HCT116 (cell line): ENCODE measurements at regions not wholly inside any gene's neighbourhood (a gene's known extent, or its start where the extent isn't known, plus 50 kb on each side); places are given as distances from the start of the nearest gene placed in this dataset.

ENCODE experiments used
- ATAC-seq: fragments of 200-7000 bp; cut with Tn5 transposase; 2 replicates; pipeline ENCODE4 v1.9.1; 2020; ENCODE audit warnings: mild to moderate bottlenecking, moderate library complexity
- BruUV-seq: library from RNA; stranded (reverse); fragments of 400-500 nt; replicated peaks from 2 replicates; lab custom pipeline; 2021; lab: Mats Ljungman, UMichigan
- CTCF ChIA-PET: fragments of 300-600 bp; sonication (Branson Sonifier 250); formaldehyde crosslinking; loops from one replicate; lab custom pipeline; 2021; ENCODE audit warnings: antibody characterized with exemption; lab: Charles Lee
- POLR2A ChIA-PET: fragments of 300-600, 350-600 bp; sonication (Branson Sonifier 250); formaldehyde crosslinking; loops from one replicate; lab custom pipeline; 2021; ENCODE audit warnings: antibody characterized with exemption; lab: Charles Lee
- RAD21 ChIA-PET, 2 experiments: fragments of 300-600 bp; sonication (Branson Sonifier 250); formaldehyde crosslinking; loops; one replicate each; lab custom pipeline; 2023; ENCODE audit warnings: low total read pairs in 2 of 2; ENCODE audit not compliant: uncharacterized antibody in 2 of 2, unreplicated experiment in 2 of 2, low non-redundant PET in 1 of 2; lab: Charles Lee
- DNase-seq: peaks from one replicate; pipeline ENCODE4 v3.0.0-alpha.2; 2010; ENCODE audit warnings: low read depth, low spot score
- H2AFZ ChIP-seq: fragments of 200-600 bp; shearing (Covaris generic), sonication (generic); 2 replicates; pipeline ENCODE4 v1.6.1; 2017; ENCODE audit warnings: low read depth, mixed run types, mixed read lengths, antibody characterized with exemption, low read length; ENCODE audit not compliant: poor library complexity, severe bottlenecking
- H3K27ac ChIP-seq: 2 replicates; pipeline ENCODE4 v1.5.1; 2012; ENCODE audit warnings: low read depth, low read length
- H3K27me3 ChIP-seq: fragments of 200-600 bp; sonication (generic); 2 replicates; pipeline ENCODE4 v1.6.1; 2016; ENCODE audit warnings: mixed run types, low read length, mixed read lengths; ENCODE audit not compliant: insufficient read depth
- H3K36me3 ChIP-seq, 2 experiments: fragments of 200-500 bp in 1 of 2; fragments of 200-600 bp in 1 of 2; sonication (Bioruptor generic) in 1 of 2; sonication (generic) in 1 of 2; 2 replicates each; pipeline versions ENCODE4 v1.5.1 to v1.6.1; 2014 to 2016; ENCODE audit warnings: low read length in 2 of 2, inconsistent platforms in 1 of 2, mixed read lengths in 1 of 2, mixed run types in 1 of 2; ENCODE audit not compliant: insufficient read depth in 2 of 2, control insufficient read depth in 1 of 2
- H3K4me1 ChIP-seq, 2 experiments: fragments of 200-600 bp in 1 of 2; sonication (generic) in 1 of 2; 2 replicates each; pipeline versions ENCODE4 v1.5.1 to v1.6.1; 2012 to 2017; ENCODE audit warnings: low read length in 2 of 2, inconsistent platforms in 1 of 2, mild to moderate bottlenecking in 1 of 2, mixed read lengths in 1 of 2, mixed run types in 1 of 2, moderate library complexity in 1 of 2; ENCODE audit not compliant: insufficient read depth in 2 of 2, control insufficient read depth in 1 of 2
- H3K4me2 ChIP-seq: fragments of 200-600 bp; sonication (generic); 2 replicates; pipeline ENCODE4 v1.6.1; 2017; ENCODE audit warnings: mixed run types, low read length, mixed read lengths
- H3K4me3 ChIP-seq, 2 experiments: fragments of 200-600 bp in 1 of 2; sonication (generic) in 1 of 2; replicated peaks in 1 of 2; 2 replicates each; pipeline ENCODE4 v1.5.1; 2011 to 2016; ENCODE audit warnings: low read length in 2 of 2, control low read depth in 1 of 2, low read depth in 1 of 2, mild to moderate bottlenecking in 1 of 2, mixed read lengths in 1 of 2, mixed run types in 1 of 2
- H3K79me2 ChIP-seq: fragments of 200-600 bp; sonication (generic); 2 replicates; pipeline ENCODE4 v1.6.1; 2017; ENCODE audit warnings: mild to moderate bottlenecking, mixed run types, low read length, moderate library complexity, mixed read lengths; ENCODE audit not compliant: insufficient read depth
- H3K9ac ChIP-seq: fragments of 200-600 bp; sonication (generic); 2 replicates; pipeline ENCODE4 v1.6.1; 2016; ENCODE audit warnings: low read length, mixed read lengths
- H3K9me2 ChIP-seq: fragments of 200-600 bp; sonication (generic), shearing (Covaris generic); 2 replicates; pipeline ENCODE4 v1.6.1; 2017; ENCODE audit warnings: mixed run types, mild to moderate bottlenecking, moderate library complexity; ENCODE audit not compliant: insufficient read depth
- H3K9me3 ChIP-seq, 2 experiments: fragments of 200-500 bp in 1 of 2; fragments of 200-600 bp in 1 of 2; sonication (Bioruptor generic) in 1 of 2; sonication (generic) in 1 of 2; 2 replicates each; pipeline ENCODE4 v1.6.1; 2014 to 2017; ENCODE audit warnings: low read length in 2 of 2, mixed read lengths in 2 of 2, inconsistent platforms in 1 of 2, low read depth in 1 of 2, mild to moderate bottlenecking in 1 of 2, mixed run types in 1 of 2, moderate library complexity in 1 of 2; ENCODE audit not compliant: control insufficient read depth in 1 of 2, insufficient read depth in 1 of 2
- H4K20me1 ChIP-seq: fragments of 200-600 bp; sonication (generic), shearing (Covaris generic); 2 replicates; pipeline ENCODE4 v1.6.1; 2017; ENCODE audit warnings: mixed run types, mild to moderate bottlenecking, moderate library complexity; ENCODE audit not compliant: insufficient read depth
- ATF3 ChIP-seq: IDR thresholded peaks from 2 replicates; pipeline ENCODE4 v1.6.1; 2012
- CBX3 ChIP-seq: IDR thresholded peaks from 2 replicates; pipeline ENCODE4 v1.6.1; 2012; ENCODE audit warnings: low read depth
- CEBPB ChIP-seq: IDR thresholded peaks from 2 replicates; pipeline ENCODE4 v1.6.1; 2012; ENCODE audit warnings: low read depth
- CTCF ChIP-seq, 3 experiments: fragments of 200-600 bp in 1 of 3; sonication (generic) in 1 of 3; IDR thresholded peaks in 2 of 3; conservative IDR thresholded peaks in 1 of 3; 2 replicates each; pipeline ENCODE4 v1.5.1; 2012 to 2017; ENCODE audit warnings: low read depth in 2 of 3, low read length in 2 of 3, antibody characterized with exemption in 1 of 3, borderline replicate concordance in 1 of 3, control low read depth in 1 of 3, mild to moderate bottlenecking in 1 of 3, mixed read lengths in 1 of 3, mixed run types in 1 of 3, moderate library complexity in 1 of 3; ENCODE audit not compliant: insufficient read depth in 1 of 3
- EZH2 ChIP-seq: fragments of 200-600 bp; sonication (generic); IDR thresholded peaks from 2 replicates; pipeline ENCODE4 v1.6.1; 2017; ENCODE audit warnings: antibody characterized with exemption, mixed run types
- FOSL1 ChIP-seq: IDR thresholded peaks from 2 replicates; pipeline ENCODE4 v1.6.1; 2012; ENCODE audit warnings: low read depth
- JUND ChIP-seq: IDR thresholded peaks from 2 replicates; pipeline ENCODE4 v1.6.1; 2012
- RAD21 ChIP-seq: IDR thresholded peaks from 2 replicates; pipeline ENCODE4 v1.6.1; 2012; ENCODE audit warnings: low read depth, mild to moderate bottlenecking
- REST ChIP-seq: IDR thresholded peaks from 2 replicates; pipeline ENCODE4 v1.6.1; 2012; ENCODE audit warnings: low read depth
- SIN3A ChIP-seq: IDR thresholded peaks from 2 replicates; pipeline ENCODE4 v1.6.1; 2012; ENCODE audit warnings: low read depth
- TCF7L2 ChIP-seq: IDR thresholded peaks from 2 replicates; pipeline ENCODE4 v1.7.0; 2011; ENCODE audit warnings: borderline replicate concordance, inconsistent platforms; ENCODE audit not compliant: insufficient read depth, insufficient read length; ENCODE audit errors: extremely low read depth
- intact Hi-C: fragments of 100-400 bp; cut with micrococcal nuclease; formaldehyde crosslinking; loops from 2 replicates; pipeline ENCODE4 v1.10.0; 2022

- ChIA-PET RAD21 (no interaction called here), CTCF (no interaction called here)
- DNase-seq, result no peak
Measured at GRCh38 chr5:143738417-143739401, 73.3 kb upstream of the HMHB1 start.

More at GRCh38 chr5:143738417-143739401, 73.3 kb upstream of the HMHB1 start:
- no peaks in the 10 kb centered on the region for H3K4me1 ChIP-seq
- no peaks in the 10 kb centered on the region for H3K36me3 ChIP-seq
- H2AFZ ChIP-seq, result no peak overlapping the region
- H3K27ac ChIP-seq, result no peak overlapping the region
- POLR2A ChIA-PET, result no interaction called here
- H4K20me1 ChIP-seq, result no peaks in the 10 kb centered on the region
- TF ChIP-seq REST (no peak), CEBPB (no peak), RAD21 (no peak), CTCF (IDR thresholded peaks at IDR 0.05 in 2 of 3, conservative IDR thresholded peaks at IDR 0.05 in 1 of 3; ENCODE audit: borderline replicate concordance in 1 of 3, insufficient read depth in 1 of 3, low read depth in 2 of 3, low read length in 2 of 3) (no peak), JUND (no peak), ATF3 (no peak), FOSL1 (no peak), TCF7L2 (no peak), SIN3A (no peak), EZH2 (no peak), CBX3 (no peak)
- TF ChIP-seq, all 23 proteins: peak for 0
- Histone ChIP-seq H3K9ac (no peak overlapping the region), H3K9me2 (no peaks in the 10 kb centered on the region), H3K27me3 (no peaks in the 10 kb centered on the region), H3K4me2 (no peak overlapping the region), H3K79me2 (no peaks in the 10 kb centered on the region), H3K9me3 (no peaks in the 10 kb centered on the region), H3K4me3 (no peak overlapping the region)
- no TSS peak for BruUV-seq
- intact Hi-C loops, result no loop called here
- no peak for ATAC-seq
